ENCODE measurements at regions not wholly inside any gene's neighbourhood (a gene's known extent, or its start where the extent isn't known, plus 50 kb on each side); places are given as distances from the start of the nearest gene placed in this dataset.

DNA sequence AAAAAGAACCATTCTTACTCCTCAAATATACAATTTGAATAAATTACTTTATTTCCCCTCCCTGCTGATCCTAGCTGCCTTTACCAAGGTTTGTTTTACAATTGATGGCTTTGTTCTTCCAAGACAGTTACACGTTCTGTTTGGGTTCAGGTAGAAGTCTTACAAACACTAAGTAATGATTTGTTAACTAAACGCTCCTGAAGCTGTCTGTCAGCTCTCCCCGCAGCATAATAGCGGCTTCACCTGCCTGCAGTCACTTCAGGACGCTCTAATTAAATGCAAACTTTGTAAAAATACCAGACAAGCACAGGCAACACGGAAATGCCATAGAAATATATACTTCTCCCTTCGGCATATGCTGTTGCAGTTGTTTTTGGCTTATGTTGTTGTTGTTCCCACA is 176.4 kb upstream of the MDFIC2 start:
- no peak overlapping the region for H3K4me2 ChIP-seq (ENCODE audit: low read length)
- H3K36me3 ChIP-seq (ENCODE audit: insufficient read depth, low read length): no peaks in the 10 kb centered on the region
- H3K27me3 ChIP-seq (ENCODE audit: insufficient read depth, low read depth, low read length): no peaks in the 10 kb centered on the region
- H3K9ac ChIP-seq (ENCODE audit: low read length): no peak overlapping the region
- H3K9me3 ChIP-seq (ENCODE audit: low read length): no peaks in the 10 kb centered on the region
- H2AFZ ChIP-seq (ENCODE audit: low read depth, low read length): no peak overlapping the region
- no peak overlapping the region for H3K4me3 ChIP-seq (ENCODE audit: low read length)
- no peak overlapping the region for H3K27ac ChIP-seq (ENCODE audit: low read length)
- H3K79me2 ChIP-seq (replicated peaks; ENCODE audit: insufficient read depth, low read length): no peaks in the 10 kb centered on the region
- no peaks in the 10 kb centered on the region for H3F3A ChIP-seq (ENCODE audit: insufficient read depth, low read length, poor library complexity, severe bottlenecking)
- H4K20me1 ChIP-seq (ENCODE audit: insufficient read depth): no peaks in the 10 kb centered on the region
- TF ChIP-seq EP300 (conservative IDR thresholded peaks at IDR 0.05; ENCODE audit: poor library complexity, severe bottlenecking) (peak; percentile 13), EZH2 (IDR thresholded peaks at IDR 0.05; ENCODE audit: borderline replicate concordance, insufficient read depth, low read length, poor library complexity, severe bottlenecking) (no peak)
- H3K9me2 ChIP-seq (ENCODE audit: insufficient read depth, low read length): no peaks in the 10 kb centered on the region

DNA sequence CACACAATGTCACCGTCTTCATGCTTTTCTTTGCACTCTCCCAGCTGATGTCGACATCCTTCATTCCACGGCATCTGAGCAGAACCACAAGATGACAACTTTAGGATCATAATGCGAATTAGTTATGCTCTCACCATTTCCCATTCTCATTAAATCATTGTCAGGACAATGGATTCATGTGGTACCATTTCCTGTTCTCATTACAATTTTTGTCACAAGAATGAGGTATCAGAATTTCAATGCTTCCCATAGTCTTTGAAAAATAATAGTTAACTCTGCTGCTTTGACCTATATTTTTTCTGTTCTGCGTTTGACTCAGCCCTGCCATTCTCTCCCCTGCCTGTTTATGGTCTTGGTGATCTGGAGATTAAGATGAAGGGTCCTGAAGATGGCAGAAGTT is 175.7 kb upstream of the MDFIC2 start:
- H3K36me3 ChIP-seq (ENCODE audit: insufficient read depth, low read length): no peaks in the 10 kb centered on the region
- H3K79me2 ChIP-seq (replicated peaks; ENCODE audit: insufficient read depth, low read length): no peaks in the 10 kb centered on the region
- no peaks in the 10 kb centered on the region for H3K9me2 ChIP-seq (ENCODE audit: insufficient read depth, low read length)
- TF ChIP-seq, protein P1, sequence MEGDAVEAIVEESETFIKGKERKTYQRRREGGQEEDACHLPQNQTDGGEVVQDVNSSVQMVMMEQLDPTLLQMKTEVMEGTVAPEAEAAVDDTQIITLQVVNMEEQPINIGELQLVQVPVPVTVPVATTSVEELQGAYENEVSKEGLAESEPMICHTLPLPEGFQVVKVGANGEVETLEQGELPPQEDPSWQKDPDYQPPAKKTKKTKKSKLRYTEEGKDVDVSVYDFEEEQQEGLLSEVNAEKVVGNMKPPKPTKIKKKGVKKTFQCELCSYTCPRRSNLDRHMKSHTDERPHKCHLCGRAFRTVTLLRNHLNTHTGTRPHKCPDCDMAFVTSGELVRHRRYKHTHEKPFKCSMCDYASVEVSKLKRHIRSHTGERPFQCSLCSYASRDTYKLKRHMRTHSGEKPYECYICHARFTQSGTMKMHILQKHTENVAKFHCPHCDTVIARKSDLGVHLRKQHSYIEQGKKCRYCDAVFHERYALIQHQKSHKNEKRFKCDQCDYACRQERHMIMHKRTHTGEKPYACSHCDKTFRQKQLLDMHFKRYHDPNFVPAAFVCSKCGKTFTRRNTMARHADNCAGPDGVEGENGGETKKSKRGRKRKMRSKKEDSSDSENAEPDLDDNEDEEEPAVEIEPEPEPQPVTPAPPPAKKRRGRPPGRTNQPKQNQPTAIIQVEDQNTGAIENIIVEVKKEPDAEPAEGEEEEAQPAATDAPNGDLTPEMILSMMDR (IDR thresholded peaks at IDR 0.05; ENCODE audit: poor library complexity, severe bottlenecking): no peak
- no peaks in the 10 kb centered on the region for H3K27me3 ChIP-seq (ENCODE audit: insufficient read depth, low read depth, low read length)
- H3K4me3 ChIP-seq (ENCODE audit: low read length): no peak overlapping the region
- H2AFZ ChIP-seq (ENCODE audit: low read depth, low read length): no peak overlapping the region
- H3F3A ChIP-seq (ENCODE audit: insufficient read depth, low read length, poor library complexity, severe bottlenecking): no peaks in the 10 kb centered on the region
- no peaks in the 10 kb centered on the region for H4K20me1 ChIP-seq (ENCODE audit: insufficient read depth)
- H3K9me3 ChIP-seq (ENCODE audit: low read length): no peaks in the 10 kb centered on the region
- no peak overlapping the region for H3K4me2 ChIP-seq (ENCODE audit: low read length)
- no peak overlapping the region for H3K27ac ChIP-seq (ENCODE audit: low read length)
- H3K9ac ChIP-seq (ENCODE audit: low read length): no peak overlapping the region

- H3K79me2 ChIP-seq (replicated peaks; ENCODE audit: insufficient read depth, low read length): no peaks in the 10 kb centered on the region
- H3K36me3 ChIP-seq (ENCODE audit: insufficient read depth, low read length): no peaks in the 10 kb centered on the region
- no peak overlapping the region for H3K4me2 ChIP-seq (ENCODE audit: low read length)
- H4K20me1 ChIP-seq (ENCODE audit: insufficient read depth): no peaks in the 10 kb centered on the region
- H3K9me3 ChIP-seq (ENCODE audit: low read length): no peaks in the 10 kb centered on the region
- H3K4me3 ChIP-seq (ENCODE audit: low read length): no peak overlapping the region
- H3F3A ChIP-seq (ENCODE audit: insufficient read depth, low read length, poor library complexity, severe bottlenecking): no peaks in the 10 kb centered on the region
- TF ChIP-seq EZH2 (IDR thresholded peaks at IDR 0.05; ENCODE audit: borderline replicate concordance, insufficient read depth, low read length, poor library complexity, severe bottlenecking) (no peak), RAD21 (conservative IDR thresholded peaks at IDR 0.05) (no peak), MXI1 (conservative IDR thresholded peaks at IDR 0.05; ENCODE audit: poor library complexity, severe bottlenecking) (no peak)
- TF ChIP-seq, protein P1 (IDR thresholded peaks at IDR 0.05; ENCODE audit: poor library complexity, severe bottlenecking): no peak
- TF ChIP-seq, protein P2, sequence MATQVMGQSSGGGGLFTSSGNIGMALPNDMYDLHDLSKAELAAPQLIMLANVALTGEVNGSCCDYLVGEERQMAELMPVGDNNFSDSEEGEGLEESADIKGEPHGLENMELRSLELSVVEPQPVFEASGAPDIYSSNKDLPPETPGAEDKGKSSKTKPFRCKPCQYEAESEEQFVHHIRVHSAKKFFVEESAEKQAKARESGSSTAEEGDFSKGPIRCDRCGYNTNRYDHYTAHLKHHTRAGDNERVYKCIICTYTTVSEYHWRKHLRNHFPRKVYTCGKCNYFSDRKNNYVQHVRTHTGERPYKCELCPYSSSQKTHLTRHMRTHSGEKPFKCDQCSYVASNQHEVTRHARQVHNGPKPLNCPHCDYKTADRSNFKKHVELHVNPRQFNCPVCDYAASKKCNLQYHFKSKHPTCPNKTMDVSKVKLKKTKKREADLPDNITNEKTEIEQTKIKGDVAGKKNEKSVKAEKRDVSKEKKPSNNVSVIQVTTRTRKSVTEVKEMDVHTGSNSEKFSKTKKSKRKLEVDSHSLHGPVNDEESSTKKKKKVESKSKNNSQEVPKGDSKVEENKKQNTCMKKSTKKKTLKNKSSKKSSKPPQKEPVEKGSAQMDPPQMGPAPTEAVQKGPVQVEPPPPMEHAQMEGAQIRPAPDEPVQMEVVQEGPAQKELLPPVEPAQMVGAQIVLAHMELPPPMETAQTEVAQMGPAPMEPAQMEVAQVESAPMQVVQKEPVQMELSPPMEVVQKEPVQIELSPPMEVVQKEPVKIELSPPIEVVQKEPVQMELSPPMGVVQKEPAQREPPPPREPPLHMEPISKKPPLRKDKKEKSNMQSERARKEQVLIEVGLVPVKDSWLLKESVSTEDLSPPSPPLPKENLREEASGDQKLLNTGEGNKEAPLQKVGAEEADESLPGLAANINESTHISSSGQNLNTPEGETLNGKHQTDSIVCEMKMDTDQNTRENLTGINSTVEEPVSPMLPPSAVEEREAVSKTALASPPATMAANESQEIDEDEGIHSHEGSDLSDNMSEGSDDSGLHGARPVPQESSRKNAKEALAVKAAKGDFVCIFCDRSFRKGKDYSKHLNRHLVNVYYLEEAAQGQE (IDR thresholded peaks at IDR 0.05; ENCODE audit: borderline replicate concordance): no peak
- H3K27me3 ChIP-seq (ENCODE audit: insufficient read depth, low read depth, low read length): no peaks in the 10 kb centered on the region
- H3K27ac ChIP-seq (ENCODE audit: low read length): no peak overlapping the region
- no peak overlapping the region for H2AFZ ChIP-seq (ENCODE audit: low read depth, low read length)
- H3K9ac ChIP-seq (ENCODE audit: low read length): no peak overlapping the region
- H3K9me2 ChIP-seq (ENCODE audit: insufficient read depth, low read length): no peaks in the 10 kb centered on the region
These were observed 174.1 kb upstream of the MDFIC2 start for GRCh38 chr3:70486414-70487017.

Measured in neural cell (in vitro differentiated cells).